Mesenchymal stem cell (in vitro differentiated cells and primary cell): ENCODE measurements at regions not wholly inside any gene's neighbourhood (a gene's known extent, or its start where the extent isn't known, plus 50 kb on each side); places are given as distances from the start of the nearest gene placed in this dataset.
"Not testable (repeated sequence)": the region's sequence is repeated elsewhere in the genome, so short reads cannot be mapped to it uniquely, and the experiment has no call there.

ENCODE experiments used
- DNase-seq: peaks from one replicate; pipeline ENCODE4 v3.0.0-alpha.2; 2013
- H2AFZ ChIP-seq: one replicate; pipeline ENCODE4 v1.6.1; 2013; ENCODE audit warnings: low read depth, mild to moderate bottlenecking, control low read depth, inconsistent platforms, low read length, moderate library complexity
- H2AK5ac ChIP-seq: 2 replicates; pipeline ENCODE4 v1.6.1; 2013; ENCODE audit warnings: low read length, moderate library complexity, mild to moderate bottlenecking, inconsistent platforms; ENCODE audit not compliant: severe bottlenecking
- H2BK120ac ChIP-seq: one replicate; pipeline ENCODE4 v1.6.1; 2013; ENCODE audit warnings: low read depth, mild to moderate bottlenecking, inconsistent platforms, low read length, moderate library complexity
- H2BK12ac ChIP-seq, 2 experiments: one replicate each; pipeline ENCODE4 v1.6.1; 2013; ENCODE audit warnings: inconsistent platforms in 2 of 2, low read length in 2 of 2, mild to moderate bottlenecking in 2 of 2, moderate library complexity in 2 of 2, control low read depth in 1 of 2
- H2BK15ac ChIP-seq: one replicate; pipeline ENCODE4 v1.6.1; 2013; ENCODE audit warnings: mild to moderate bottlenecking, low read depth, inconsistent platforms; ENCODE audit not compliant: poor library complexity, severe bottlenecking
- H2BK5ac ChIP-seq: 2 replicates; pipeline ENCODE4 v1.6.1; 2013; ENCODE audit warnings: low read depth, mild to moderate bottlenecking, low read length, control low read depth, inconsistent platforms; ENCODE audit not compliant: poor library complexity, severe bottlenecking
- H3K14ac ChIP-seq, 2 experiments: one replicate each; pipeline ENCODE4 v1.6.1; 2013; ENCODE audit warnings: inconsistent platforms in 2 of 2, low read length in 2 of 2, control low read depth in 1 of 2, mild to moderate bottlenecking in 1 of 2, moderate library complexity in 1 of 2
- H3K18ac ChIP-seq, 2 experiments: one replicate each; pipeline ENCODE4 v1.6.1; 2013; ENCODE audit warnings: inconsistent platforms in 2 of 2, low read length in 2 of 2, control low read depth in 1 of 2, low read depth in 1 of 2, mild to moderate bottlenecking in 1 of 2
- H3K23ac ChIP-seq, 2 experiments: one replicate each; pipeline ENCODE4 v1.6.1; 2013; ENCODE audit warnings: inconsistent platforms in 2 of 2, low read length in 2 of 2, mild to moderate bottlenecking in 2 of 2, moderate library complexity in 2 of 2, control low read depth in 1 of 2
- H3K27ac ChIP-seq: 2 replicates; pipeline ENCODE4 v1.5.1; 2013; ENCODE audit warnings: mild to moderate bottlenecking, moderate library complexity, low read length, control low read depth, inconsistent platforms; ENCODE audit not compliant: poor library complexity, severe bottlenecking
- H3K27me3 ChIP-seq, 2 experiments: 2 replicates each; pipeline versions ENCODE4 v1.6.1 to v1.7.0; 2013; ENCODE audit warnings: low read length in 2 of 2, mild to moderate bottlenecking in 2 of 2, moderate library complexity in 2 of 2, control low read depth in 1 of 2, inconsistent platforms in 1 of 2; ENCODE audit not compliant: control insufficient read depth in 1 of 2, insufficient read depth in 1 of 2
- H3K36me3 ChIP-seq, 2 experiments: 2 replicates each; pipeline versions ENCODE4 v1.6.1 to v1.7.0; 2013; ENCODE audit warnings: low read length in 2 of 2, control low read depth in 1 of 2, inconsistent platforms in 1 of 2, low read depth in 1 of 2, mild to moderate bottlenecking in 1 of 2; ENCODE audit not compliant: insufficient read depth in 2 of 2, control insufficient read depth in 1 of 2
- H3K4ac ChIP-seq, 2 experiments: one replicate each; pipeline ENCODE4 v1.6.1; 2013; ENCODE audit warnings: inconsistent platforms in 2 of 2, low read length in 2 of 2, mild to moderate bottlenecking in 2 of 2, moderate library complexity in 2 of 2, control low read depth in 1 of 2, low read depth in 1 of 2
- H3K4me1 ChIP-seq: 2 replicates; pipeline ENCODE4 v1.6.1; 2013; ENCODE audit warnings: low read depth, low read length, control low read depth; ENCODE audit not compliant: control insufficient read depth, insufficient read depth
- H3K4me2 ChIP-seq: 2 replicates; pipeline ENCODE4 v1.6.1; 2013; ENCODE audit warnings: low read length, mild to moderate bottlenecking, inconsistent platforms; ENCODE audit not compliant: poor library complexity, severe bottlenecking
- H3K4me3 ChIP-seq, 2 experiments: 2 replicates each; pipeline versions ENCODE4 v1.5.1 to v1.7.0; 2013; ENCODE audit warnings: low read length in 2 of 2, mild to moderate bottlenecking in 2 of 2, control low read depth in 1 of 2, low read depth in 1 of 2; ENCODE audit not compliant: insufficient read depth in 1 of 2
- H3K79me1 ChIP-seq: replicated peaks from 2 replicates; pipeline ENCODE4 v1.6.1; 2013; ENCODE audit warnings: mild to moderate bottlenecking, control low read depth, low read length, inconsistent platforms; ENCODE audit not compliant: poor library complexity, severe bottlenecking
- H3K9ac ChIP-seq: 2 replicates; pipeline ENCODE4 v1.7.0; 2013; ENCODE audit warnings: mild to moderate bottlenecking, low read length, moderate library complexity
- H3K9me3 ChIP-seq: 2 replicates; pipeline ENCODE4 v1.7.0; 2013; ENCODE audit warnings: mild to moderate bottlenecking, low read length; ENCODE audit not compliant: control insufficient read depth
- H4K8ac ChIP-seq: one replicate; pipeline ENCODE4 v1.6.1; 2013; ENCODE audit warnings: inconsistent platforms, mild to moderate bottlenecking, low read length, moderate library complexity
- H4K91ac ChIP-seq: one replicate; pipeline ENCODE4 v1.6.1; 2013; ENCODE audit warnings: mild to moderate bottlenecking, low read length, inconsistent platforms
- WGBS: methylation state at CpG from one replicate; pipeline ENCODE4 v1.1.7; 2013; ENCODE audit warnings: mixed read lengths; 5-methylcytosine and 5-hydroxymethylcytosine counted together

- H3K4me3 ChIP-seq, H3K4me2 ChIP-seq, H4K91ac ChIP-seq, H4K8ac ChIP-seq, H3K23ac ChIP-seq, H2AK5ac ChIP-seq, H2BK120ac ChIP-seq, H2BK15ac ChIP-seq, H3K27ac ChIP-seq, H3K4me1 ChIP-seq, H3K9me3 ChIP-seq, H2BK5ac ChIP-seq, H2BK12ac ChIP-seq, H3K4ac ChIP-seq, DNase-seq, H2AFZ ChIP-seq, H3K36me3 ChIP-seq, H3K27me3 ChIP-seq, H3K9ac ChIP-seq, H3K14ac ChIP-seq, H3K18ac ChIP-seq, H3K79me1 ChIP-seq: not testable (repeated sequence)
- 100% methylated on average over 1 of the region's 1 CpG for WGBS
Measured at GRCh38 chr13:44647560-44647959, 71.4 kb upstream of the TSC22D1 start.

- H3K27ac ChIP-seq, result no peak overlapping the region
- H3K14ac ChIP-seq, result no peak overlapping the region
- H3K4me2 ChIP-seq, result no peak overlapping the region
- no peak overlapping the region for H2BK120ac ChIP-seq
- H4K8ac ChIP-seq, result no peak overlapping the region
- H3K79me1 ChIP-seq, result no peaks in the 10 kb centered on the region
- H3K9ac ChIP-seq, result no peak overlapping the region
- H3K4me1 ChIP-seq, result no peaks in the 10 kb centered on the region
- no peak overlapping the region for H3K18ac ChIP-seq
- no peaks in the 10 kb centered on the region for H3K36me3 ChIP-seq
- no peak overlapping the region for H2AK5ac ChIP-seq
- no peak overlapping the region for H2BK15ac ChIP-seq
- 59% methylated on average over 4 of the region's 4 CpGs for WGBS
- no peaks in the 10 kb centered on the region for H3K9me3 ChIP-seq
- H3K27me3 ChIP-seq, result no peaks in the 10 kb centered on the region
- DNase-seq, result no peak
- no peak overlapping the region for H2BK5ac ChIP-seq
- H3K4me3 ChIP-seq, result no peak overlapping the region
- H2BK12ac ChIP-seq, result no peak overlapping the region
- no peak overlapping the region for H3K23ac ChIP-seq
- no peak overlapping the region for H3K4ac ChIP-seq
- H2AFZ ChIP-seq, result no peak overlapping the region
- no peak overlapping the region for H4K91ac ChIP-seq
Measured at GRCh38 chr13:44646044-44646443, 69.9 kb upstream of the TSC22D1 start.

GRCh38 chr13:44643256-44643655 lies 67.1 kb upstream of the TSC22D1 start:
- no peaks in the 10 kb centered on the region for H3K36me3 ChIP-seq
- H3K9ac ChIP-seq, result no peak overlapping the region
- no peak overlapping the region for H4K91ac ChIP-seq
- DNase-seq, result no peak
- WGBS, result 98% methylated on average over 7 of the region's 7 CpGs
- no peak overlapping the region for H2BK5ac ChIP-seq
- H4K8ac ChIP-seq, result no peak overlapping the region
- no peak overlapping the region for H2AK5ac ChIP-seq
- no peak overlapping the region for H3K4ac ChIP-seq
- no peak overlapping the region for H3K14ac ChIP-seq
- no peak overlapping the region for H3K27ac ChIP-seq
- no peak overlapping the region for H3K18ac ChIP-seq
- H3K23ac ChIP-seq, result no peak overlapping the region
- H2BK12ac ChIP-seq, result no peak overlapping the region
- H3K4me2 ChIP-seq, result no peak overlapping the region
- H3K27me3 ChIP-seq, result no peaks in the 10 kb centered on the region
- no peaks in the 10 kb centered on the region for H3K79me1 ChIP-seq
- no peaks in the 10 kb centered on the region for H3K4me1 ChIP-seq
- no peaks in the 10 kb centered on the region for H3K9me3 ChIP-seq
- no peak overlapping the region for H2BK15ac ChIP-seq
- no peak overlapping the region for H2BK120ac ChIP-seq
- H2AFZ ChIP-seq, result no peak overlapping the region
- no peak overlapping the region for H3K4me3 ChIP-seq

- Histone ChIP-seq H3K9me3 (no peaks in the 10 kb centered on the region), H4K91ac (no peak overlapping the region), H3K27me3 (no peaks in the 10 kb centered on the region), H2BK120ac (no peak overlapping the region), H3K23ac (no peak overlapping the region), H2AK5ac (no peak overlapping the region), H2BK15ac (no peak overlapping the region), H3K9ac (no peak overlapping the region), H3K4ac (no peak overlapping the region), H3K14ac (no peak overlapping the region), H2BK5ac (no peak overlapping the region), H4K8ac (no peak overlapping the region), H3K79me1 (no peaks in the 10 kb centered on the region), H2BK12ac (no peak overlapping the region), H3K4me3 (no peak overlapping the region), H3K18ac (no peak overlapping the region), H3K4me2 (no peak overlapping the region), H3K4me1 (no peaks in the 10 kb centered on the region), H3K36me3 (no peaks in the 10 kb centered on the region), H2AFZ (no peak overlapping the region), H3K27ac (no peak overlapping the region)
- no peak for DNase-seq
Measured at GRCh38 chr13:44637581-44637980, 61.5 kb upstream of the TSC22D1 start.
